ENCODE measurements at regions not wholly inside any gene's neighbourhood (a gene's known extent, or its start where the extent isn't known, plus 50 kb on each side); places are given as distances from the start of the nearest gene placed in this dataset.
"Not testable (repeated sequence)": the region's sequence is repeated elsewhere in the genome, so short reads cannot be mapped to it uniquely, and the experiment has no call there.

GRCh38 chr7:80040335-80040734, 94.3 kb upstream of the GNAI1 start:
- no peak for DNase-seq
- no peaks in the 10 kb centered on the region for H3K9me3 Mint-ChIP-seq
- H3K4me1 Mint-ChIP-seq = no peaks in the 10 kb centered on the region
- intact Hi-C loops (cut with micrococcal nuclease) = no loop called here
- no peak overlapping the region for H3K27ac Mint-ChIP-seq
- no peaks in the 10 kb centered on the region for H3K36me3 Mint-ChIP-seq (ENCODE audit: low read depth)
- H3K4me3 Mint-ChIP-seq = no peak overlapping the region
- no peaks in the 10 kb centered on the region for H3K27me3 Mint-ChIP-seq

- Mint-ChIP-seq H3K36me3 (ENCODE audit: low read depth) (no peaks in the 10 kb centered on the region), H3K27ac (no peak overlapping the region), H3K4me1 (no peaks in the 10 kb centered on the region), H3K9me3 (no peaks in the 10 kb centered on the region), H3K27me3 (no peaks in the 10 kb centered on the region), H3K4me3 (no peak overlapping the region)
- no peak for DNase-seq
- intact Hi-C loops (cut with micrococcal nuclease) = no loop called here
These were observed 95.3 kb upstream of the GNAI1 start for GRCh38 chr7:80039251-80039884.

DNA sequence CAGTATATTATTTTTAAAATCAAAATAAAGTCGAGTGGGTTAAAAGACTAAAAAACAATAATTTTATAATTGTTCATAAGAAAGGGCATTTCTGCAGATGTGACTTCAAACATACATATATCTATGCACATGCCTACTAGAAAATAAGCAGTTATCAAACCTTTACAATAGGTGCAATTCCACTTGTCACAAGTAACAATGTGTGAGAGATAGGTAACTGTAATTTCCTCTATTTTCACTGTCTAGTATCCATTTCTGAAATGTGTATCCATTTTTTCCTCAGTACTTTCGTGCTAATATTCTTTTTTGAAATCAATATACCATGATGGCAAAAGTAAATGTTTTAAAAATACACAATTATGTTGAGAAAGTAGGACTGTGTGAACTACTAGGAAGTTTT, 96.9 kb upstream of the GNAI1 start:
- Mint-ChIP-seq H3K4me3 (no peak overlapping the region), H3K27ac (no peak overlapping the region), H3K27me3 (no peaks in the 10 kb centered on the region), H3K36me3 (ENCODE audit: low read depth) (no peaks in the 10 kb centered on the region), H3K4me1 (no peaks in the 10 kb centered on the region), H3K9me3 (no peaks in the 10 kb centered on the region)
- intact Hi-C loops (cut with micrococcal nuclease) = no loop called here
- DNase-seq = no peak

DNA sequence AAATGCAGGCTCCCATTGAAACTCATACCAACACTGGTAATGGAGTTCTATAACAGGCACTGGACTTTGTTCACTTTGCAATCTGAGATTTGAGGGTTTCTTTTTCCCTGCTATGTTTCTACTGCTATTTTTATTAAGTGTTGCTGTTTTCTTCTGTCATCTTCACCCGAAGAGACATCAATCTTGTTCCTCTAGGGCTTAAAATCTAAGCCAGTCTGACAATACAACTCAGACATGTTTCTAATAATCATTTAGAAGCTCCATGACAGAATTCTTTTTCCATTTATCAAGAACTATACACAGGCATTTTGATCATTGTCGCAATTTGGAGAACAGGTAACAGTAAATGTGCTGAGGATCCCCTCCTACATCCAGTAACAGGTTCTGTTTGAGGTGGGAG, 98.5 kb upstream of the GNAI1 start:
- Mint-ChIP-seq H3K4me1 (no peaks in the 10 kb centered on the region), H3K9me3 (no peaks in the 10 kb centered on the region), H3K36me3 (ENCODE audit: low read depth) (no peaks in the 10 kb centered on the region), H3K27me3 (no peaks in the 10 kb centered on the region), H3K27ac (no peak overlapping the region), H3K4me3 (no peak overlapping the region)
- DNase-seq = no peak
- intact Hi-C loops (cut with micrococcal nuclease) = no loop called here

DNA sequence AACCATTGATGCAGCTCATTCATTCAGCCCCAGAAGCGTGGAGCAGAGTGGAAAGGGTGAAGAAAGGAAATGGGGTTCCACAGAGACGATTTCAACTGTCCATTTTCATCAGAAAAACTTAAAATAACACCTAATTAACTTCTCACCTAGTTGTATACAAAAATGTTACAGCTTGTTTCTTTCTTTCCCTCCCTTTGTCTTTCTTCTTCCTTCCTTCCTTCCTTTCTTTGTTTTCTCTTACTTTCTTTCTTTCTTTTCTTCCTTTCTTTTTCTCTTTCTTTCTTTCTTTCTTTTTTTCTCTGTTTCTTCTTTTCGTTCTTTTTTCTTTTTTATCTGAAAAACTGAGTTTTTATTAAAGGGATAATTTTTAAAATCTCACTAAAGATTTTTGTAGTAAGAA, 105.9 kb upstream of the GNAI1 start:
- Mint-ChIP-seq H3K36me3 (ENCODE audit: low read depth) (no peaks in the 10 kb centered on the region), H3K27ac (no peak overlapping the region), H3K27me3 (no peaks in the 10 kb centered on the region), H3K4me3 (no peak overlapping the region), H3K9me3 (no peaks in the 10 kb centered on the region), H3K4me1 (no peaks in the 10 kb centered on the region)
- no peak for DNase-seq
- intact Hi-C loops (cut with micrococcal nuclease) = no loop called here

- no peak overlapping the region for H3K27ac Mint-ChIP-seq
- H3K4me1 Mint-ChIP-seq = no peaks in the 10 kb centered on the region
- no peaks in the 10 kb centered on the region for H3K9me3 Mint-ChIP-seq
- H3K4me3 Mint-ChIP-seq = no peak overlapping the region
- no peaks in the 10 kb centered on the region for H3K27me3 Mint-ChIP-seq
- no peaks in the 10 kb centered on the region for H3K36me3 Mint-ChIP-seq (ENCODE audit: low read depth)
- intact Hi-C loops (cut with micrococcal nuclease) = no loop called here
- peak; percentile 30 for DNase-seq
These were observed 106.9 kb upstream of the GNAI1 start for GRCh38 chr7:80027611-80028173.

DNA sequence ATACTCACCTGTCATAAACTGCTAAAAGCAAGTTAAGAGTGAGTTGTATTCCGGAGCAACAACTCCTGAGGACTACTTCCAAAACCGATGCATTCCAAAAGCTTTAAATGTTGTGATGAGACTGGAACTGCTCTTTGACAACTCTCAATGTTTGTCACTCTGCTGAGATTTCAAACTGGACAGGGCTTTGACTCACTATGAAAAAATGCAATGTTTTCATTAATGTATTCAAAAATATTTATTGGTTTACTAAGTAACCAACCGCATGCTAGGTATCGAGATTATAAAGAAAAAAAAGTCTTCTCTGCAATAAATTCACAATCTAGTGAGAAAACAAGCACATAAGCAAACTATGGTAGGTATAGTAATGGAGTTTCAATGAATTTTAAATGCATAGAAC, 107.9 kb upstream of the GNAI1 start:
- peak; percentile 15 for DNase-seq
- Mint-ChIP-seq H3K27me3 (no peaks in the 10 kb centered on the region), H3K4me3 (no peak overlapping the region), H3K27ac (no peak overlapping the region), H3K9me3 (no peaks in the 10 kb centered on the region), H3K4me1 (no peaks in the 10 kb centered on the region), H3K36me3 (ENCODE audit: low read depth) (no peaks in the 10 kb centered on the region)
- intact Hi-C loops (cut with micrococcal nuclease) = no loop called here

DNA sequence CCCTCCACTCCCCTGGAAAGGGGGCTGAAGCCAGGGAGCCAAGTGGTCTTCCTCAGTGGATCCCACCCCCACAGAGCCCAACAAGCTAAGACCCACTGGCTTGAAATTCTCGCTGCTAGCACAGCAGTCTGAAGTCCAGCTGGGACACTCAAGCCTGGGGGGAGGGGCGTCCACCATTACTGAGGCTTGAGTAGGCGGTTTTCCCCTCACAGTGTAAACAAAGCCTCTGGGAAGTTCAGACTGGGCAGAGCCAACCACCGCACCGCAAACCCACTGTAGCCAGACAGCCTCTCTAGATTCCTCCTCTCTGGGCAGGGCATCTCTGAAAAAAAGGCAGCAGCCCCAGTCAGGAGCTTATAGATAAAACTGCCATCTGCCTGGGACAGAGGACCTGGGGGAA, 114.4 kb upstream of the GNAI1 start:
- H3K4me3 Mint-ChIP-seq; H3K36me3 Mint-ChIP-seq (ENCODE audit: low read depth); H3K27ac Mint-ChIP-seq; DNase-seq; intact Hi-C loops (cut with micrococcal nuclease); H3K9me3 Mint-ChIP-seq; H3K4me1 Mint-ChIP-seq; H3K27me3 Mint-ChIP-seq: not testable (repeated sequence)

DNA sequence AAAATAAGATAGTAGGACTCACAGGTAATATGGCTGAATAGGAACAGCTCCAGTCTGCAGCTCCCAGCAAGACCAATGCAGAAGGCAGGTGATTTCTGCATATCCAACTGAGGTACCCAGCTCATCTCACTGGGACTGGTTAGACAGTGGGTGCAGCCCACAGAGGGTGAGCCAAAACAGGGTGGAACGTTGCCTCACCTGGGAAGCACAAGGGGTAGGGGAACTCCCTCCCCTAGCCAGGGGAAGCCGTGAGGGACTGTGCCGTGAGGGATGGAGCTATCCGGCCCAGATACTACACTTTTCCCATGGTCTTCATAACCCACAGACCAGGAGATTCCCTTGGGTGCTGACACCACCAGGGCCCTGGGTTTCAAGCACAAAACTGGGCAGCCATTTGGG, 114.8 kb upstream of the GNAI1 start:
- not testable (repeated sequence) for H3K9me3 Mint-ChIP-seq; H3K36me3 Mint-ChIP-seq (ENCODE audit: low read depth); H3K4me1 Mint-ChIP-seq; H3K27ac Mint-ChIP-seq; DNase-seq; H3K27me3 Mint-ChIP-seq; H3K4me3 Mint-ChIP-seq
- intact Hi-C loops (cut with micrococcal nuclease) = loop anchor here (10.0 kb wide), 1 partner anchor 725 kb away; no protein-coding TSS in a partner anchor

GRCh38 chr7:80018941-80019808, 115.5 kb upstream of the GNAI1 start:
- Mint-ChIP-seq H3K27me3 (no peaks in the 10 kb centered on the region), H3K27ac (no peak overlapping the region), H3K36me3 (ENCODE audit: low read depth) (no peaks in the 10 kb centered on the region), H3K4me1 (no peaks in the 10 kb centered on the region), H3K9me3 (no peaks in the 10 kb centered on the region), H3K4me3 (no peak overlapping the region)
- intact Hi-C loops (cut with micrococcal nuclease) = loop anchor here (10.0 kb wide), 1 partner anchor 724 kb away; no protein-coding TSS in a partner anchor
- DNase-seq = peak; percentile 77

DNA sequence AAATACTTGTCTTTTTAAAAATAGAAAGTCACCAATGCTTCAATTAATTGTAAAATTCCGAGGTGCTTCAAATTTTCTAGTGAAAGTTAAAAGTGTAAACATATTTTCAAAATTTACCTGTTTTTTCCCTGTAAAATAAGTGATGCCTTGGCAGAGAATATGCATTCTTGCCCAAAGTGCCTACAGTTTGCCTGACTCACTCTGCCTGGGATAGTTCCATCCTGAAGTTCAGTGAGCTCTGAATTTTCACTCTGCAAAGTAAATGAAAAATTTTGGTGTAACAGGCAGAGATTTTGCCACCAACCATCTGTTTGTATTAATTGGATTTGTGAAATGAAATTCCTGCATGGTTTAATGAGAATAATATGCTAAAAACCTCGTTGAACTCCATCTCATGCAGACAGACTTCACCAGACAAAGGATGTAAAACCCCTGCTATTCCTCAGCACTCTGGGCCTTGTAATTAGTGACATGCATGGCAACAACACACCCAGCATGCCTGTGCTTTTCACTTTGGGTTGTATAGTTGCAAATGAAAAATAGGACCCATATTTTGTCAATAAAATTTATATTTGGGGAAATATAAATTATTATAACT, 117.4 kb upstream of the GNAI1 start:
- no peak for DNase-seq
- no peak overlapping the region for H3K27ac Mint-ChIP-seq
- H3K27me3 Mint-ChIP-seq = no peaks in the 10 kb centered on the region
- no peak overlapping the region for H3K4me3 Mint-ChIP-seq
- no peaks in the 10 kb centered on the region for H3K4me1 Mint-ChIP-seq
- H3K36me3 Mint-ChIP-seq (ENCODE audit: low read depth) = no peaks in the 10 kb centered on the region
- intact Hi-C loops (cut with micrococcal nuclease) = loop anchor here (10.0 kb wide), 1 partner anchor 722 kb away; no protein-coding TSS in a partner anchor
- no peaks in the 10 kb centered on the region for H3K9me3 Mint-ChIP-seq

GRCh38 chr7:80014511-80014910, 120.1 kb upstream of the GNAI1 start:
- Mint-ChIP-seq H3K27ac (no peak overlapping the region), H3K4me1 (no peaks in the 10 kb centered on the region), H3K36me3 (ENCODE audit: low read depth) (no peaks in the 10 kb centered on the region), H3K27me3 (peaks cover 1% of the 10 kb centered on the region), H3K9me3 (no peaks in the 10 kb centered on the region), H3K4me3 (no peak overlapping the region)
- intact Hi-C loops (cut with micrococcal nuclease) = loop anchor here (10.0 kb wide), 1 partner anchor 720 kb away; no protein-coding TSS in a partner anchor
- DNase-seq = no peak

DNA sequence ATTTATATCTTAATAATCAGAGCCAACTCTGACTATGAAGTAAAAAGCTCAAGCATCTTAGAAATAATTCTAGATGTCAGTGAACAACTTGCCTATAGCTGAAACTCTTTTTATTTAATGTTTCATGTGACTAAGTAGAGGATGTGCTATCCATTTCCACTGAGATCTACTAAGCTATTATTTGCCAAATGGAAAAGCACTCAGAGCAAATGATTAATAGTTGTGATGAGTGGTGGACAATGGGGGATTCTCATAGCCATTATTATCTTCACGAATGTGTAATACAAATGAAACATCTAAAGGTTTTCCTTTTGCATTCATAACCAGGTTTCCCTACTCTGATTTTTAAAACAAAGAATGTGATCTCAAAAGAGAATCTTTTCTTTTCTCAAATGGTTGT, 126.6 kb upstream of the GNAI1 start:
- Mint-ChIP-seq H3K4me3 (no peak overlapping the region), H3K27ac (no peak overlapping the region), H3K27me3 (peaks cover 1% of the 10 kb centered on the region), H3K9me3 (no peaks in the 10 kb centered on the region), H3K4me1 (no peaks in the 10 kb centered on the region), H3K36me3 (ENCODE audit: low read depth) (no peaks in the 10 kb centered on the region)
- intact Hi-C loops (cut with micrococcal nuclease) = no loop called here
- DNase-seq = no peak

GRCh38 chr7:80002865-80003264, 131.8 kb upstream of the GNAI1 start:
- DNase-seq = no peak
- H3K4me3 Mint-ChIP-seq = no peak overlapping the region
- no peaks in the 10 kb centered on the region for H3K4me1 Mint-ChIP-seq
- no peak overlapping the region for H3K27ac Mint-ChIP-seq
- H3K36me3 Mint-ChIP-seq (ENCODE audit: low read depth) = no peaks in the 10 kb centered on the region
- intact Hi-C loops (cut with micrococcal nuclease) = no loop called here
- no peaks in the 10 kb centered on the region for H3K27me3 Mint-ChIP-seq
- H3K9me3 Mint-ChIP-seq = no peaks in the 10 kb centered on the region
